ENCODE measurements at regions not wholly inside any gene's neighbourhood (a gene's known extent, or its start where the extent isn't known, plus 50 kb on each side); places are given as distances from the start of the nearest gene placed in this dataset.

- Histone ChIP-seq H3K9me3 (ENCODE audit: control insufficient read depth in 5 of 5, low read length in 5 of 5) (no peaks in the 10 kb centered on the region), H3K9ac (ENCODE audit: low read length in 5 of 5) (no peak overlapping the region), H3K27ac (ENCODE audit: low read depth, low read length) (no peak overlapping the region), H3K4me1 (ENCODE audit: control insufficient read depth in 5 of 5, insufficient read depth in 5 of 5, low read length in 5 of 5) (peaks cover 0 to 6% (median 0%) of the 10 kb centered on the region in 5 donors), H3K27me3 (ENCODE audit: control insufficient read depth in 5 of 5, insufficient read depth in 4 of 5, low read length in 5 of 5) (no peaks in the 10 kb centered on the region), H3K36me3 (ENCODE audit: control insufficient read depth in 5 of 5, insufficient read depth in 5 of 5, low read length in 5 of 5) (no peaks in the 10 kb centered on the region), H3K4me3 (ENCODE audit: low read depth in 1 of 5, low read length in 5 of 5) (no peak overlapping the region)
Observed at GRCh38 chr11:92364177-92364576, 139.6 kb downstream of the FAT3 start.

GRCh38 chr11:92376146-92376599, 151.6 kb downstream of the FAT3 start:
- H3K27ac ChIP-seq (ENCODE audit: low read depth, low read length): no peak overlapping the region
- no peaks in the 10 kb centered on the region for H3K27me3 ChIP-seq (ENCODE audit: control insufficient read depth in 5 of 5, insufficient read depth in 4 of 5, low read length in 5 of 5)
- H3K4me3 ChIP-seq (ENCODE audit: low read depth in 1 of 5, low read length in 5 of 5): no peak overlapping the region
- no peaks in the 10 kb centered on the region for H3K4me1 ChIP-seq (ENCODE audit: control insufficient read depth in 5 of 5, insufficient read depth in 5 of 5, low read length in 5 of 5)
- H3K36me3 ChIP-seq (ENCODE audit: control insufficient read depth in 5 of 5, insufficient read depth in 5 of 5, low read length in 5 of 5): no peaks in the 10 kb centered on the region
- H3K9ac ChIP-seq (ENCODE audit: low read length in 5 of 5): no peak overlapping the region
- H3K9me3 ChIP-seq (ENCODE audit: control insufficient read depth in 5 of 5, low read length in 5 of 5): no peaks in the 10 kb centered on the region

- H3K4me3 ChIP-seq (ENCODE audit: low read depth in 1 of 5, low read length in 5 of 5): no peak overlapping the region
- no peaks in the 10 kb centered on the region for H3K4me1 ChIP-seq (ENCODE audit: control insufficient read depth in 5 of 5, insufficient read depth in 5 of 5, low read length in 5 of 5)
- H3K36me3 ChIP-seq (ENCODE audit: control insufficient read depth in 5 of 5, insufficient read depth in 5 of 5, low read length in 5 of 5): no peaks in the 10 kb centered on the region
- no peak overlapping the region for H3K9ac ChIP-seq (ENCODE audit: low read length in 5 of 5)
- H3K9me3 ChIP-seq (ENCODE audit: control insufficient read depth in 5 of 5, low read length in 5 of 5): no peaks in the 10 kb centered on the region
- H3K27me3 ChIP-seq (ENCODE audit: control insufficient read depth in 5 of 5, insufficient read depth in 4 of 5, low read length in 5 of 5): no peaks in the 10 kb centered on the region
- no peak overlapping the region for H3K27ac ChIP-seq (ENCODE audit: low read depth, low read length)
Observed at GRCh38 chr11:92376680-92377079, 152.1 kb downstream of the FAT3 start.

- H3K27me3 ChIP-seq (ENCODE audit: control insufficient read depth in 5 of 5, insufficient read depth in 4 of 5, low read length in 5 of 5): no peaks in the 10 kb centered on the region
- no peaks in the 10 kb centered on the region for H3K36me3 ChIP-seq (ENCODE audit: control insufficient read depth in 5 of 5, insufficient read depth in 5 of 5, low read length in 5 of 5)
- H3K4me3 ChIP-seq (ENCODE audit: low read depth in 1 of 5, low read length in 5 of 5): no peak overlapping the region
- no peaks in the 10 kb centered on the region for H3K9me3 ChIP-seq (ENCODE audit: control insufficient read depth in 5 of 5, low read length in 5 of 5)
- H3K4me1 ChIP-seq (ENCODE audit: control insufficient read depth in 5 of 5, insufficient read depth in 5 of 5, low read length in 5 of 5): peaks cover 0 to 2% (median 0%) of the 10 kb centered on the region in 5 donors
- no peak overlapping the region for H3K27ac ChIP-seq (ENCODE audit: low read depth, low read length)
- no peak overlapping the region for H3K9ac ChIP-seq (ENCODE audit: low read length in 5 of 5)
Observed at GRCh38 chr11:92380882-92381281, 156.3 kb downstream of the FAT3 start.

GRCh38 chr11:92382311-92382710, 157.7 kb downstream of the FAT3 start:
- H3K27me3 ChIP-seq (ENCODE audit: control insufficient read depth in 5 of 5, insufficient read depth in 4 of 5, low read length in 5 of 5): no peaks in the 10 kb centered on the region
- no peak overlapping the region for H3K27ac ChIP-seq (ENCODE audit: low read depth, low read length)
- no peak overlapping the region for H3K9ac ChIP-seq (ENCODE audit: low read length in 5 of 5)
- H3K4me3 ChIP-seq (ENCODE audit: low read depth in 1 of 5, low read length in 5 of 5): no peak overlapping the region
- peaks cover 0 to 2% (median 0%) of the 10 kb centered on the region in 5 donors for H3K4me1 ChIP-seq (ENCODE audit: control insufficient read depth in 5 of 5, insufficient read depth in 5 of 5, low read length in 5 of 5)
- H3K9me3 ChIP-seq (ENCODE audit: control insufficient read depth in 5 of 5, low read length in 5 of 5): no peaks in the 10 kb centered on the region
- H3K36me3 ChIP-seq (ENCODE audit: control insufficient read depth in 5 of 5, insufficient read depth in 5 of 5, low read length in 5 of 5): no peaks in the 10 kb centered on the region

GRCh38 chr11:92383430-92383829, 158.8 kb downstream of the FAT3 start:
- H3K9ac ChIP-seq (ENCODE audit: low read length in 5 of 5): no peak overlapping the region
- no peaks in the 10 kb centered on the region for H3K36me3 ChIP-seq (ENCODE audit: control insufficient read depth in 5 of 5, insufficient read depth in 5 of 5, low read length in 5 of 5)
- H3K4me1 ChIP-seq (ENCODE audit: control insufficient read depth in 5 of 5, insufficient read depth in 5 of 5, low read length in 5 of 5): peaks cover 0 to 2% (median 0%) of the 10 kb centered on the region in 5 donors
- no peak overlapping the region for H3K27ac ChIP-seq (ENCODE audit: low read depth, low read length)
- H3K9me3 ChIP-seq (ENCODE audit: control insufficient read depth in 5 of 5, low read length in 5 of 5): no peaks in the 10 kb centered on the region
- no peak overlapping the region for H3K4me3 ChIP-seq (ENCODE audit: low read depth in 1 of 5, low read length in 5 of 5)
- H3K27me3 ChIP-seq (ENCODE audit: control insufficient read depth in 5 of 5, insufficient read depth in 4 of 5, low read length in 5 of 5): no peaks in the 10 kb centered on the region

GRCh38 chr11:92384358-92384757, 159.7 kb downstream of the FAT3 start:
- H3K27ac ChIP-seq (ENCODE audit: low read depth, low read length): no peak overlapping the region
- no peak overlapping the region for H3K9ac ChIP-seq (ENCODE audit: low read length in 5 of 5)
- H3K9me3 ChIP-seq (ENCODE audit: control insufficient read depth in 5 of 5, low read length in 5 of 5): no peaks in the 10 kb centered on the region
- H3K4me1 ChIP-seq (ENCODE audit: control insufficient read depth in 5 of 5, insufficient read depth in 5 of 5, low read length in 5 of 5): peaks cover 0 to 2% (median 0%) of the 10 kb centered on the region in 5 donors
- no peaks in the 10 kb centered on the region for H3K36me3 ChIP-seq (ENCODE audit: control insufficient read depth in 5 of 5, insufficient read depth in 5 of 5, low read length in 5 of 5)
- no peaks in the 10 kb centered on the region for H3K27me3 ChIP-seq (ENCODE audit: control insufficient read depth in 5 of 5, insufficient read depth in 4 of 5, low read length in 5 of 5)
- H3K4me3 ChIP-seq (ENCODE audit: low read depth in 1 of 5, low read length in 5 of 5): no peak overlapping the region

GRCh38 chr11:92384802-92385201, 160.2 kb downstream of the FAT3 start:
- no peaks in the 10 kb centered on the region for H3K36me3 ChIP-seq (ENCODE audit: control insufficient read depth in 5 of 5, insufficient read depth in 5 of 5, low read length in 5 of 5)
- no peaks in the 10 kb centered on the region for H3K9me3 ChIP-seq (ENCODE audit: control insufficient read depth in 5 of 5, low read length in 5 of 5)
- H3K27me3 ChIP-seq (ENCODE audit: control insufficient read depth in 5 of 5, insufficient read depth in 4 of 5, low read length in 5 of 5): no peaks in the 10 kb centered on the region
- H3K9ac ChIP-seq (ENCODE audit: low read length in 5 of 5): no peak overlapping the region
- H3K4me1 ChIP-seq (ENCODE audit: control insufficient read depth in 5 of 5, insufficient read depth in 5 of 5, low read length in 5 of 5): peaks cover 0 to 2% (median 0%) of the 10 kb centered on the region in 5 donors
- no peak overlapping the region for H3K27ac ChIP-seq (ENCODE audit: low read depth, low read length)
- H3K4me3 ChIP-seq (ENCODE audit: low read depth in 1 of 5, low read length in 5 of 5): no peak overlapping the region

- peaks cover 0 to 2% (median 0%) of the 10 kb centered on the region in 5 donors for H3K4me1 ChIP-seq (ENCODE audit: control insufficient read depth in 5 of 5, insufficient read depth in 5 of 5, low read length in 5 of 5)
- H3K36me3 ChIP-seq (ENCODE audit: control insufficient read depth in 5 of 5, insufficient read depth in 5 of 5, low read length in 5 of 5): no peaks in the 10 kb centered on the region
- H3K4me3 ChIP-seq (ENCODE audit: low read depth in 1 of 5, low read length in 5 of 5): no peak overlapping the region
- no peak overlapping the region for H3K27ac ChIP-seq (ENCODE audit: low read depth, low read length)
- no peaks in the 10 kb centered on the region for H3K27me3 ChIP-seq (ENCODE audit: control insufficient read depth in 5 of 5, insufficient read depth in 4 of 5, low read length in 5 of 5)
- no peaks in the 10 kb centered on the region for H3K9me3 ChIP-seq (ENCODE audit: control insufficient read depth in 5 of 5, low read length in 5 of 5)
- no peak overlapping the region for H3K9ac ChIP-seq (ENCODE audit: low read length in 5 of 5)
Observed at GRCh38 chr11:92386577-92386976, 162.0 kb downstream of the FAT3 start.

- Histone ChIP-seq H3K4me1 (ENCODE audit: control insufficient read depth in 5 of 5, insufficient read depth in 5 of 5, low read length in 5 of 5) (peaks cover 0 to 2% (median 0%) of the 10 kb centered on the region in 5 donors), H3K27me3 (ENCODE audit: control insufficient read depth in 5 of 5, insufficient read depth in 4 of 5, low read length in 5 of 5) (no peaks in the 10 kb centered on the region), H3K36me3 (ENCODE audit: control insufficient read depth in 5 of 5, insufficient read depth in 5 of 5, low read length in 5 of 5) (no peaks in the 10 kb centered on the region), H3K9ac (ENCODE audit: low read length in 5 of 5) (no peak overlapping the region), H3K9me3 (ENCODE audit: control insufficient read depth in 5 of 5, low read length in 5 of 5) (no peaks in the 10 kb centered on the region), H3K27ac (ENCODE audit: low read depth, low read length) (no peak overlapping the region), H3K4me3 (ENCODE audit: low read depth in 1 of 5, low read length in 5 of 5) (no peak overlapping the region)
Observed at GRCh38 chr11:92387859-92388258, 163.2 kb downstream of the FAT3 start.

- Histone ChIP-seq H3K4me1 (ENCODE audit: control insufficient read depth in 5 of 5, insufficient read depth in 5 of 5, low read length in 5 of 5) (no peaks in the 10 kb centered on the region), H3K9me3 (ENCODE audit: control insufficient read depth in 5 of 5, low read length in 5 of 5) (no peaks in the 10 kb centered on the region), H3K36me3 (ENCODE audit: control insufficient read depth in 5 of 5, insufficient read depth in 5 of 5, low read length in 5 of 5) (no peaks in the 10 kb centered on the region), H3K9ac (ENCODE audit: low read length in 5 of 5) (no peak overlapping the region), H3K4me3 (ENCODE audit: low read depth in 1 of 5, low read length in 5 of 5) (no peak overlapping the region), H3K27ac (ENCODE audit: low read depth, low read length) (no peak overlapping the region), H3K27me3 (ENCODE audit: control insufficient read depth in 5 of 5, insufficient read depth in 4 of 5, low read length in 5 of 5) (no peaks in the 10 kb centered on the region)
Observed at GRCh38 chr11:92388380-92388779, 163.8 kb downstream of the FAT3 start.
